ENCODE measurements at regions not wholly inside any gene's neighbourhood (a gene's known extent, or its start where the extent isn't known, plus 50 kb on each side); places are given as distances from the start of the nearest gene placed in this dataset.
"Not testable (repeated sequence)": the region's sequence is repeated elsewhere in the genome, so short reads cannot be mapped to it uniquely, and the experiment has no call there.

GRCh38 chr14:35986219-35986573 is 160.1 kb downstream of the BRMS1L start:
- no peak for DNase-seq

- DNase-seq: no peak
Measured at GRCh38 chr14:35985474-35986218, 159.5 kb downstream of the BRMS1L start.

GRCh38 chr14:35979531-35979930 is 153.4 kb downstream of the BRMS1L start:
- DNase-seq: no peak

- DNase-seq: no peak
Measured at GRCh38 chr14:35978561-35978960, 152.4 kb downstream of the BRMS1L start.

- no peak for DNase-seq
Measured at GRCh38 chr14:35975814-35976213, 149.7 kb downstream of the BRMS1L start.

- DNase-seq: no peak
Measured at GRCh38 chr14:35973770-35974169, 147.6 kb downstream of the BRMS1L start.

- DNase-seq: no peak
Measured at GRCh38 chr14:35971965-35972630, 146.0 kb downstream of the BRMS1L start.

GRCh38 chr14:35969310-35969709 is 143.2 kb downstream of the BRMS1L start:
- DNase-seq: no peak

- no peak for DNase-seq
Measured at GRCh38 chr14:35965400-35965799, 139.3 kb downstream of the BRMS1L start.

GRCh38 chr14:35964697-35965286 is 138.7 kb downstream of the BRMS1L start:
- DNase-seq: no peak

- DNase-seq: no peak
Measured at GRCh38 chr14:35963209-35963608, 137.1 kb downstream of the BRMS1L start.

GRCh38 chr14:35961697-35962274 is 135.6 kb downstream of the BRMS1L start:
- no peak for DNase-seq

- DNase-seq: no peak
Measured at GRCh38 chr14:35959835-35960234, 133.7 kb downstream of the BRMS1L start.

- no peak for DNase-seq
Measured at GRCh38 chr14:35958499-35958898, 132.4 kb downstream of the BRMS1L start.

GRCh38 chr14:35956376-35957085 is 130.4 kb downstream of the BRMS1L start:
- no peak for DNase-seq

GRCh38 chr14:35952584-35952983 is 126.4 kb downstream of the BRMS1L start:
- DNase-seq: no peak

- DNase-seq: no peak
Measured at GRCh38 chr14:35949920-35950513, 123.9 kb downstream of the BRMS1L start.

- not testable (repeated sequence) for DNase-seq
Measured at GRCh38 chr14:35947983-35948382, 121.8 kb downstream of the BRMS1L start.

- no peak for DNase-seq
Measured at GRCh38 chr14:35944847-35945246, 118.7 kb downstream of the BRMS1L start.

GRCh38 chr14:35940291-35940690 is 114.2 kb downstream of the BRMS1L start:
- no peak for DNase-seq

GRCh38 chr14:35938770-35939169 is 112.6 kb downstream of the BRMS1L start:
- no peak for DNase-seq

- no peak for DNase-seq
Measured at GRCh38 chr14:35934499-35934898, 108.4 kb downstream of the BRMS1L start.

- no peak for DNase-seq
Measured at GRCh38 chr14:35932659-35933159, 106.6 kb downstream of the BRMS1L start.
